DOHH2 (cell line): ENCODE measurements at regions not wholly inside any gene's neighbourhood (a gene's known extent, or its start where the extent isn't known, plus 50 kb on each side); places are given as distances from the start of the nearest gene placed in this dataset.

Experiments
- H3F3A ChIP-seq: fragments of 200-600 bp; sonication (generic), shearing (Covaris generic); 2 replicates; pipeline ENCODE4 v1.6.0; 2016; ENCODE audit warnings: antibody characterized with exemption, mild to moderate bottlenecking; ENCODE audit not compliant: control insufficient read depth, insufficient read depth
- H3K27ac ChIP-seq: fragments of 200-600 bp; sonication (generic); 2 replicates; pipeline ENCODE4 v1.5.1; 2014; ENCODE audit warnings: low read depth, mild to moderate bottlenecking, low read length, moderate library complexity
- H3K27me3 ChIP-seq: fragments of 200-600 bp; sonication (generic); 2 replicates; pipeline ENCODE4 v1.6.1; 2014; ENCODE audit warnings: mild to moderate bottlenecking, low read length, mixed read lengths; ENCODE audit not compliant: control insufficient read depth
- H3K36me3 ChIP-seq: fragments of 200-600 bp; sonication (generic); 2 replicates; pipeline ENCODE4 v1.6.1; 2014; ENCODE audit warnings: mild to moderate bottlenecking, low read length, moderate library complexity, mixed read lengths; ENCODE audit not compliant: control insufficient read depth
- H3K4me1 ChIP-seq: fragments of 200-600 bp; sonication (generic); 2 replicates; pipeline ENCODE4 v1.6.1; 2014; ENCODE audit warnings: mild to moderate bottlenecking, low read length, mixed read lengths; ENCODE audit not compliant: control insufficient read depth
- H3K4me2 ChIP-seq: fragments of 200-600 bp; sonication (generic); 2 replicates; pipeline ENCODE4 v1.6.0; 2014; ENCODE audit warnings: mild to moderate bottlenecking, low read length, moderate library complexity
- H3K4me3 ChIP-seq: fragments of 200-600 bp; sonication (generic); 2 replicates; pipeline ENCODE4 v1.5.1; 2014; ENCODE audit warnings: mild to moderate bottlenecking, low read length, mixed read lengths
- H3K79me2 ChIP-seq: fragments of 200-600 bp; sonication (generic); 2 replicates; pipeline ENCODE4 v1.6.1; 2014; ENCODE audit warnings: mild to moderate bottlenecking, low read length, mixed read lengths; ENCODE audit not compliant: control insufficient read depth
- H3K9me2 ChIP-seq: fragments of 200-600 bp; sonication (generic); replicated peaks from 2 replicates; pipeline ENCODE4 v1.6.1; 2014; ENCODE audit warnings: mild to moderate bottlenecking, low read length, mixed read lengths; ENCODE audit not compliant: control insufficient read depth
- H3K9me3 ChIP-seq: fragments of 200-600 bp; sonication (generic); 2 replicates; pipeline ENCODE4 v1.6.1; 2014; ENCODE audit warnings: antibody characterized with exemption, low read length, mixed read lengths; ENCODE audit not compliant: control insufficient read depth, insufficient read depth
- H4K20me1 ChIP-seq: fragments of 200-600 bp; sonication (generic); 2 replicates; pipeline ENCODE4 v1.6.0; 2014; ENCODE audit warnings: low read depth, mild to moderate bottlenecking, antibody characterized with exemption, low read length, moderate library complexity; ENCODE audit not compliant: control insufficient read depth, insufficient read depth
- CTCF ChIP-seq: fragments of 200-600 bp; sonication (generic); IDR thresholded peaks from one replicate; pipeline ENCODE4 v1.5.1; 2014; ENCODE audit warnings: antibody characterized with exemption, mild to moderate bottlenecking, low read depth, low read length; ENCODE audit not compliant: poor library complexity, severe bottlenecking
- EZH2phosphoT487 ChIP-seq: fragments of 200-600 bp; sonication (generic); IDR thresholded peaks from 2 replicates; pipeline ENCODE4 v1.6.1; 2017; ENCODE audit warnings: borderline replicate concordance, mild to moderate bottlenecking, antibody characterized with exemption, low read length, moderate library complexity, mixed read lengths

DNA sequence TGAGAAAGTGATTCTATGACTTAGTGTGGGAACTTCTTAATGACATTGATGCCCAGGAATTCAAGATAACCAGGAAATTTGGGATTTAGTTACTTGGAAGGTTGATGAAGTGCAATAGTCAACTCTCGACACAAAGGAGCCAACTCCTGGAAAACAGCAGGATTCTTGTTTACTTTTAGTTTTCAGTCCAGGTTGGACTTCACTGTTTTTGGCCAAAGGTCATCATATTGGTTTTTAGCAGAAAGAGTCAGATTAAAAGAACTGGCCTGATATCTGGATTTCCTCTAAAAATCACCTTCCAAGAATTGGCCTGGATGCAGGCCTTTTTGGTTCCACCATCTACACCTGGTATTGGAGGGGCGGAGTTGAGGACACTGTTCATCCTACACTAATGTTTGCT is 60.1 kb upstream of the SALL1 start:
- Histone ChIP-seq H3K4me3 (no peak overlapping the region), H3K9me2 (no peaks in the 10 kb centered on the region), H3F3A (no peaks in the 10 kb centered on the region), H3K4me2 (no peak overlapping the region), H3K27ac (no peak overlapping the region), H3K36me3 (no peaks in the 10 kb centered on the region), H3K4me1 (no peaks in the 10 kb centered on the region), H4K20me1 (no peaks in the 10 kb centered on the region), H3K27me3 (no peaks in the 10 kb centered on the region), H3K79me2 (no peaks in the 10 kb centered on the region), H3K9me3 (no peaks in the 10 kb centered on the region)
- TF ChIP-seq CTCF (no peak), EZH2phosphoT487 (no peak)

DNA sequence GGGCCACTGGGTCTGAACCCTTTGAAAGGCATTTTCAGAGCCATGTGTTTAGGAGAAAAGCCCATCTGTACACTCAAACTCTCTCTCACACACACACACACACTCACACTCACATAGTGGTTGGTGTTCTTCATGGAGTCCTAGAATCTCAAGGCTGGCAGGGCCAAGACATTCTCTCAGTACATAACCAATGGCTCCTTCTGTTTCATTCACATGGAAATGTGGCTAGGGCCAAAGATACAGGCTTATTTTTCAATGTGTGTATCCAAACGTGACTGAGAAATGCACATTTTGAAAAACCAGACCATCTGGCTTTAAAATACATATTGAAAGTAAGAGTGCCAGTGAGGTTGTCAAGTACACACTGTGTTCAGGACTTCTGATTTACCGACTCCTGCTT is 59.0 kb upstream of the SALL1 start:
- H3K4me1 ChIP-seq: no peaks in the 10 kb centered on the region
- TF ChIP-seq CTCF (no peak), EZH2phosphoT487 (no peak)
- H3K27me3 ChIP-seq: no peaks in the 10 kb centered on the region
- no peaks in the 10 kb centered on the region for H3K79me2 ChIP-seq
- no peaks in the 10 kb centered on the region for H3F3A ChIP-seq
- H3K9me3 ChIP-seq: no peaks in the 10 kb centered on the region
- no peaks in the 10 kb centered on the region for H3K9me2 ChIP-seq
- H4K20me1 ChIP-seq: no peaks in the 10 kb centered on the region
- no peaks in the 10 kb centered on the region for H3K36me3 ChIP-seq
- no peak overlapping the region for H3K27ac ChIP-seq
- H3K4me3 ChIP-seq: no peak overlapping the region
- no peak overlapping the region for H3K4me2 ChIP-seq

GRCh38 chr16:51201604-51202003 is 50.5 kb upstream of the SALL1 start:
- no peak overlapping the region for H3K4me3 ChIP-seq
- TF ChIP-seq CTCF (no peak), EZH2phosphoT487 (no peak)
- H3K27ac ChIP-seq: no peak overlapping the region
- H3K9me2 ChIP-seq: no peaks in the 10 kb centered on the region
- H3K36me3 ChIP-seq: no peaks in the 10 kb centered on the region
- H3K27me3 ChIP-seq: no peaks in the 10 kb centered on the region
- H3F3A ChIP-seq: no peaks in the 10 kb centered on the region
- no peaks in the 10 kb centered on the region for H4K20me1 ChIP-seq
- no peaks in the 10 kb centered on the region for H3K4me1 ChIP-seq
- peaks cover 14% of the 10 kb centered on the region; the same call in 1 of the 2 replicates for H3K9me3 ChIP-seq
- H3K4me2 ChIP-seq: no peak overlapping the region
- no peaks in the 10 kb centered on the region for H3K79me2 ChIP-seq
